GM12878 (cell line): ENCODE measurements at regions not wholly inside any gene's neighbourhood (a gene's known extent, or its start where the extent isn't known, plus 50 kb on each side); places are given as distances from the start of the nearest gene placed in this dataset.

Experiments used
- ATAC-seq: fragments of 200-7000 bp; cut with Tn5 transposase; 3 replicates; pipeline ENCODE4 v1.9.1; 2020; ENCODE audit warnings: mild to moderate bottlenecking, moderate library complexity
- BruUV-seq: library from RNA; stranded (reverse); fragments of 400-500 nt; replicated peaks from 2 replicates; lab custom pipeline; 2021; lab: Mats Ljungman, UMichigan
- CTCF ChIA-PET: fragments of 300-600 bp; sonication (Branson Sonifier 250); formaldehyde crosslinking; extraction: SDS; loops from one replicate; lab custom pipeline; 2021; ENCODE audit warnings: inconsistent platforms; lab: Yijun Ruan, JAX
- POLR2A ChIA-PET: fragments of 350-600 bp; formaldehyde crosslinking; extraction: SDS; loops from one replicate; lab custom pipeline; 2021; ENCODE audit warnings: inconsistent platforms; lab: Charles Lee
- RAD21 ChIA-PET: fragments of 300-600 bp; sonication (Branson Sonifier 250); formaldehyde crosslinking; loops from one replicate; lab custom pipeline; 2023; ENCODE audit warnings: antibody characterized with exemption; ENCODE audit not compliant: unreplicated experiment; lab: Charles Lee
- SMC1A ChIA-PET: fragments of 300-600 bp; sonication (Branson Sonifier 250); formaldehyde crosslinking; loops from one replicate; lab custom pipeline; 2023; ENCODE audit not compliant: unreplicated experiment, uncharacterized antibody; lab: Charles Lee
- DNase-seq: peaks from one replicate; pipeline ENCODE4 v3.0.0-alpha.2; 2011; ENCODE audit warnings: low read depth, low spot score
- FAIRE-seq: peaks from 3 replicates; lab custom pipeline; 2011; peaks lifted over from hg19 to GRCh38; lab: Jason Lieb, UNC
- H2AFZ ChIP-seq: 2 replicates; pipeline ENCODE4 v1.6.0; 2011; ENCODE audit warnings: low read depth, low read length, control low read depth; ENCODE audit not compliant: control insufficient read depth
- H3K27ac ChIP-seq: 2 replicates; pipeline ENCODE4 v1.5.1; 2011; ENCODE audit warnings: control low read depth; ENCODE audit not compliant: control insufficient read depth, insufficient read depth
- H3K27me3 ChIP-seq, 2 experiments: replicated peaks in 1 of 2; 2 replicates each; pipeline versions ENCODE4 v1.6.0 to v1.6.1; 2011; ENCODE audit warnings: low read length in 1 of 2; ENCODE audit not compliant: control insufficient read depth in 2 of 2, insufficient read depth in 2 of 2
- H3K36me3 ChIP-seq, 2 experiments: 2 replicates each; pipeline ENCODE4 v1.5.1; 2011; ENCODE audit warnings: low read length in 1 of 2; ENCODE audit not compliant: control insufficient read depth in 2 of 2, insufficient read depth in 2 of 2
- H3K4me1 ChIP-seq: 2 replicates; pipeline ENCODE4 v1.6.1; 2011; ENCODE audit warnings: mild to moderate bottlenecking, low read length, moderate library complexity, mixed read lengths; ENCODE audit not compliant: control insufficient read depth, insufficient read depth
- H3K4me2 ChIP-seq: 2 replicates; pipeline ENCODE4 v1.6.0; 2011; ENCODE audit warnings: control low read depth; ENCODE audit not compliant: control insufficient read depth, insufficient read depth
- H3K4me3 ChIP-seq: fragments of 200-600 bp; sonication (generic); 2 replicates; pipeline ENCODE4 v1.5.1; 2016
- H3K79me2 ChIP-seq: 2 replicates; pipeline ENCODE4 v1.6.0; 2011; ENCODE audit warnings: low read length; ENCODE audit not compliant: control insufficient read depth, insufficient read depth
- H3K9ac ChIP-seq: 2 replicates; pipeline ENCODE4 v1.8.0; 2011; ENCODE audit warnings: low read length, control low read depth, mixed read lengths; ENCODE audit not compliant: control insufficient read depth, insufficient read depth
- H3K9me3 ChIP-seq: replicated peaks from 3 replicates; pipeline ENCODE4 v1.5.1; 2011; ENCODE audit warnings: mild to moderate bottlenecking, low read length; ENCODE audit not compliant: control insufficient read depth, insufficient read depth
- H4K20me1 ChIP-seq: 2 replicates; pipeline ENCODE4 v1.6.0; 2011; ENCODE audit not compliant: control insufficient read depth, insufficient read depth
- CHD2 ChIP-seq: IDR thresholded peaks from 2 replicates; pipeline ENCODE4 v1.6.1; 2011; ENCODE audit warnings: low read depth, low read length, improper control_type of control experiment, borderline replicate concordance
- E4F1 ChIP-seq: fragments of 450-650 bp; IDR thresholded peaks from 2 replicates; pipeline ENCODE4 v1.6.1; 2018; ENCODE audit warnings: borderline replicate concordance, mild to moderate bottlenecking; ENCODE audit not compliant: partially characterized antibody
- EED ChIP-seq: sonication (generic); IDR thresholded peaks from 2 replicates; pipeline ENCODE4 v1.6.1; 2016; ENCODE audit warnings: antibody characterized with exemption, low read depth
- ETV6 ChIP-seq, 2 experiments: fragments of 450-650 bp in 1 of 2; IDR thresholded peaks in 1 of 2; conservative IDR thresholded peaks in 1 of 2; 2 replicates each; pipeline ENCODE4 v1.6.1; 2014; ENCODE audit warnings: antibody characterized with exemption in 1 of 2, borderline replicate concordance in 1 of 2, low read depth in 1 of 2, mild to moderate bottlenecking in 1 of 2, moderate library complexity in 1 of 2
- JUNB ChIP-seq: IDR thresholded peaks from 2 replicates; pipeline ENCODE4 v1.6.1; 2016; ENCODE audit warnings: antibody characterized with exemption, mild to moderate bottlenecking
- MLLT1 ChIP-seq: fragments of 450-650 bp; IDR thresholded peaks from 2 replicates; pipeline ENCODE4 v1.6.1; 2016; ENCODE audit warnings: mild to moderate bottlenecking
- NFYA ChIP-seq: IDR thresholded peaks from 2 replicates; pipeline ENCODE4 v1.6.1; 2011; ENCODE audit warnings: low read depth, mild to moderate bottlenecking, low read length, improper control_type of control experiment, borderline replicate concordance
- RUNX3 ChIP-seq: IDR thresholded peaks from 2 replicates; pipeline ENCODE4 v1.6.1; 2012; ENCODE audit warnings: low read length, inconsistent platforms
- STAT1 ChIP-seq: fragments of 450-650 bp; conservative IDR thresholded peaks from 2 replicates; pipeline ENCODE4 v1.6.1; 2014; ENCODE audit warnings: antibody characterized with exemption, mild to moderate bottlenecking
- SUPT20H ChIP-seq: IDR thresholded peaks from 2 replicates; pipeline ENCODE4 v1.6.1; 2011; ENCODE audit warnings: low read depth, mild to moderate bottlenecking, low read length, moderate library complexity, borderline replicate concordance; ENCODE audit not compliant: control insufficient read depth
- YY1 ChIP-seq: IDR thresholded peaks from 2 replicates; pipeline ENCODE4 v1.6.1; 2011; ENCODE audit warnings: low read depth, mild to moderate bottlenecking, low read length
- ZBED1 ChIP-seq: IDR thresholded peaks from 2 replicates; pipeline ENCODE4 v1.6.1; 2016; ENCODE audit warnings: borderline replicate concordance
- WGBS: methylation state at CpG from one replicate; pipeline ENCODE4 v1.1.6; 2016; ENCODE audit warnings: low lambda C conversion rate; ENCODE audit not compliant: insufficient replicate concordance, insufficient coverage; ENCODE audit errors: missing lambda C conversion rate; 5-methylcytosine and 5-hydroxymethylcytosine counted together
- in situ Hi-C: fragments of 300-500 bp; cut with MboI; formaldehyde crosslinking; loops from 9 replicates; pipeline ENCODE4 v1.14.3; 2018; ENCODE audit warnings: mixed read lengths
- intact Hi-C: fragments of 100-400 bp; cut with micrococcal nuclease; formaldehyde crosslinking; loops from one replicate; pipeline ENCODE4 v1.14.2; 2022; ENCODE audit not compliant: unreplicated experiment
- TF ChIP-seq, protein P1 (sequence below): fragments of 450-650 bp; IDR thresholded peaks from 2 replicates; pipeline ENCODE4 v1.6.1; 2014; ENCODE audit warnings: mild to moderate bottlenecking

DNA sequence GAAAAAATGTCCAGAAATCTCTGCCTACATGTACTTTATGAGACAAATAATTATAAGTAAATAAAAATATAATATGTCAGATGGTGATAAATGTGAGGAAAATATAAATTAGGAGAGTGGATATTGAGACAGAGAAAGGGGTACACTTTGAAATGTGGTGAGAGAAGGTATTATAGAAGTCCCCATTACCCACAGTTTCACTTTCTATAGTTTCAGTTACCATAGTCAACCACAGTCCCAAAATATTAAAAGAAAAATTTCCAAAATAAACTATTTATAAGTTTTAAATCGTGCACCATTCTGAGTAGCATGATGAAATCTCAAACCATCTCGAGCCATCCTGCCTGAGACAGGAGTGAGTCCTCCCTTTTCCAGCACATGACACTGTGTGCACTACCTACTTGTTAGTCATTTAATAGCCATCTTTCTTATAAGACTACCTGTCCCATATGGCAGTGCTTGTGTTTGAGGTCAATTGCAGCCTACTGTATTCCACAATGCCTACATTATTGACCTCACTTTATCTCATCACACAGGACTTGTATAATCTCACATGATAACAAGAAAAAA lies 653.7 kb downstream of the DACH1 start:
- no peak overlapping the region for H3K4me2 ChIP-seq
- no peaks in the 10 kb centered on the region; the same call in 1 of the 2 replicates for H3K4me1 ChIP-seq
- no peaks in the 10 kb centered on the region for H3K36me3 ChIP-seq
- H3K27ac ChIP-seq = no peak overlapping the region
- peak; percentile 31 for FAIRE-seq
- H3K9ac ChIP-seq = no peak overlapping the region
- POLR2A ChIA-PET = no interaction called here
- H4K20me1 ChIP-seq = no peaks in the 10 kb centered on the region
- TF ChIP-seq ETV6 (conservative IDR thresholded peaks at IDR 0.05 in 1 of 2, IDR thresholded peaks at IDR 0.05 in 1 of 2; ENCODE audit: borderline replicate concordance in 1 of 2, low read depth in 1 of 2) (no peak), RUNX3 (peak; percentile 53)
- H3K79me2 ChIP-seq = no peaks in the 10 kb centered on the region
- no TSS peak for BruUV-seq
- 0% methylated on average over 2 of the region's 2 CpGs for WGBS
- intact Hi-C loops (loop anchor here (10.0 kb wide), 1 partner anchor 589 kb away; no protein-coding TSS in a partner anchor), in situ Hi-C loops (no loop called here)
- RAD21 ChIA-PET = no interaction called here
- DNase-seq = no peak
- no peak overlapping the region for H3K4me3 ChIP-seq
- no peaks in the 10 kb centered on the region for H3K27me3 ChIP-seq
- no peaks in the 10 kb centered on the region for H3K9me3 ChIP-seq
- H2AFZ ChIP-seq = no peak overlapping the region
- CTCF ChIA-PET = no interaction called here
- ATAC-seq = peak; percentile 85
- SMC1A ChIA-PET = no interaction called here

GRCh38 chr13:71210861-71211260 lies 656.1 kb downstream of the DACH1 start:
- Histone ChIP-seq H3K9me3 (no peaks in the 10 kb centered on the region), H3K4me1 (no peaks in the 10 kb centered on the region; the same call in 1 of the 2 replicates), H2AFZ (no peak overlapping the region), H3K4me2 (no peak overlapping the region), H4K20me1 (no peaks in the 10 kb centered on the region), H3K27ac (no peak overlapping the region), H3K4me3 (no peak overlapping the region), H3K9ac (no peak overlapping the region), H3K36me3 (no peaks in the 10 kb centered on the region), H3K27me3 (no peaks in the 10 kb centered on the region), H3K79me2 (no peaks in the 10 kb centered on the region)
- FAIRE-seq = no peak
- BruUV-seq = no TSS peak
- RAD21 ChIA-PET = no interaction called here
- POLR2A ChIA-PET = no interaction called here
- in situ Hi-C loops (no loop called here), intact Hi-C loops (loop anchor here (10.0 kb wide), 1 partner anchor 586 kb away; no protein-coding TSS in a partner anchor)
- ATAC-seq = no peak
- CTCF ChIA-PET = interaction anchor here (1.4 kb wide), 1 partner anchor 10 kb away, joined by 3 read pairs; no protein-coding TSS in a partner anchor
- no peak for DNase-seq
- SMC1A ChIA-PET = no interaction called here
- TF ChIP-seq STAT1 (no peak), EED (no peak), NFYA (no peak), E4F1 (no peak), MLLT1 (no peak), JUNB (no peak), ZBED1 (no peak), CHD2 (no peak), SUPT20H (no peak), YY1 (no peak)
- TF ChIP-seq, protein P1, sequence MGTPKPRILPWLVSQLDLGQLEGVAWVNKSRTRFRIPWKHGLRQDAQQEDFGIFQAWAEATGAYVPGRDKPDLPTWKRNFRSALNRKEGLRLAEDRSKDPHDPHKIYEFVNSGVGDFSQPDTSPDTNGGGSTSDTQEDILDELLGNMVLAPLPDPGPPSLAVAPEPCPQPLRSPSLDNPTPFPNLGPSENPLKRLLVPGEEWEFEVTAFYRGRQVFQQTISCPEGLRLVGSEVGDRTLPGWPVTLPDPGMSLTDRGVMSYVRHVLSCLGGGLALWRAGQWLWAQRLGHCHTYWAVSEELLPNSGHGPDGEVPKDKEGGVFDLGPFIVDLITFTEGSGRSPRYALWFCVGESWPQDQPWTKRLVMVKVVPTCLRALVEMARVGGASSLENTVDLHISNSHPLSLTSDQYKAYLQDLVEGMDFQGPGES = no peak
